ENCODE measurements at regions not wholly inside any gene's neighbourhood (a gene's known extent, or its start where the extent isn't known, plus 50 kb on each side); places are given as distances from the start of the nearest gene placed in this dataset.

- Histone ChIP-seq H3K27ac (ENCODE audit: low read depth, low read length, poor library complexity, severe bottlenecking) (no peak overlapping the region), H4K20me1 (ENCODE audit: insufficient read depth, low read length) (no peaks in the 10 kb centered on the region), H3K79me2 (ENCODE audit: insufficient read depth, low read depth, low read length) (no peaks in the 10 kb centered on the region), H3K9me3 (ENCODE audit: low read length) (no peaks in the 10 kb centered on the region), H3K9me2 (ENCODE audit: insufficient read depth, low read length) (no peaks in the 10 kb centered on the region), H3K36me3 (ENCODE audit: insufficient read depth, low read length) (no peaks in the 10 kb centered on the region), H3K4me1 (ENCODE audit: insufficient read depth, low read length, poor library complexity, severe bottlenecking) (no peaks in the 10 kb centered on the region), H3K4me2 (ENCODE audit: low read length) (no peak overlapping the region), H2AFZ (ENCODE audit: low read length) (peak overlapping the region; percentile 13; the same call in 1 of the 2 replicates), H3K4me3 (ENCODE audit: low read depth, low read length, poor library complexity, severe bottlenecking) (no peak overlapping the region)
- no TSS peak for BruUV-seq (replicated peaks)
- intact Hi-C loops (cut with micrococcal nuclease; ENCODE audit: unreplicated experiment) = loop anchor here (1.0 to 10.0 kb wide), 2 partner anchors 66 to 169 kb away; no protein-coding TSS in a partner anchor
- no peak for DNase-seq (ENCODE audit: low spot score)
- TF ChIP-seq EZH2phosphoT487 (IDR thresholded peaks at IDR 0.05; ENCODE audit: borderline replicate concordance, low read depth, low read length) = no peak
- TF ChIP-seq CTCF (conservative IDR thresholded peaks at IDR 0.05; ENCODE audit: low read length) = no peak
- CTCF ChIA-PET (ENCODE audit: unreplicated experiment) = no interaction called here
- POLR2A ChIA-PET = no interaction called here
Measured at GRCh38 chr7:26060733-26061677, 91.0 kb upstream of the NFE2L3 start.

- H3K4me2 ChIP-seq (ENCODE audit: low read length) = no peak overlapping the region
- no TSS peak for BruUV-seq (replicated peaks)
- H4K20me1 ChIP-seq (ENCODE audit: insufficient read depth, low read length) = no peaks in the 10 kb centered on the region
- H3K9me3 ChIP-seq (ENCODE audit: low read length) = no peaks in the 10 kb centered on the region
- no peaks in the 10 kb centered on the region for H3K9me2 ChIP-seq (ENCODE audit: insufficient read depth, low read length)
- no peaks in the 10 kb centered on the region for H3K79me2 ChIP-seq (ENCODE audit: insufficient read depth, low read depth, low read length)
- peak overlapping the region; percentile 13; the same call in 1 of the 2 replicates for H2AFZ ChIP-seq (ENCODE audit: low read length)
- ChIA-PET CTCF (ENCODE audit: unreplicated experiment) (no interaction called here), POLR2A (no interaction called here)
- TF ChIP-seq EZH2phosphoT487 (IDR thresholded peaks at IDR 0.05; ENCODE audit: borderline replicate concordance, low read depth, low read length) = no peak
- TF ChIP-seq CTCF (conservative IDR thresholded peaks at IDR 0.05; ENCODE audit: low read length) = peak; percentile 94
- intact Hi-C loops (cut with micrococcal nuclease; ENCODE audit: unreplicated experiment) = loop anchor here (1.0 to 10.0 kb wide), 2 partner anchors 67 to 170 kb away; no protein-coding TSS in a partner anchor
- H3K27ac ChIP-seq (ENCODE audit: low read depth, low read length, poor library complexity, severe bottlenecking) = no peak overlapping the region
- peak; percentile 75 for DNase-seq (ENCODE audit: low spot score)
- H3K36me3 ChIP-seq (ENCODE audit: insufficient read depth, low read length) = no peaks in the 10 kb centered on the region
- no peaks in the 10 kb centered on the region for H3K4me1 ChIP-seq (ENCODE audit: insufficient read depth, low read length, poor library complexity, severe bottlenecking)
- H3K4me3 ChIP-seq (ENCODE audit: low read depth, low read length, poor library complexity, severe bottlenecking) = no peak overlapping the region
Measured at GRCh38 chr7:26061678-26062603, 90.1 kb upstream of the NFE2L3 start.

Measured in OCI-LY7 (cell line).